K562 (cell line): ENCODE measurements at regions not wholly inside any gene's neighbourhood (a gene's known extent, or its start where the extent isn't known, plus 50 kb on each side); places are given as distances from the start of the nearest gene placed in this dataset.
"Not testable (repeated sequence)": the region's sequence is repeated elsewhere in the genome, so short reads cannot be mapped to it uniquely, and the experiment has no call there.

Source experiments
- ATAC-seq: fragments of 200-7000 bp; cut with Tn5 transposase; 3 replicates; pipeline ENCODE4 v1.9.1; 2020; ENCODE audit warnings: moderate library complexity
- BruUV-seq: library from RNA; stranded (reverse); fragments of 400-500 nt; replicated peaks from 2 replicates; lab custom pipeline; 2021; lab: Mats Ljungman, UMichigan
- CTCF ChIA-PET: fragments of 300-600 bp; formaldehyde crosslinking; extraction: SDS; loops from one replicate; lab custom pipeline; 2021; ENCODE audit warnings: low intra/inter-chr PET ratio; lab: Yijun Ruan, JAX
- POLR2A ChIA-PET: fragments of 300-600, 350-650 bp; sonication (Branson Sonifier 250); formaldehyde crosslinking; extraction: SDS; loops from one replicate; lab custom pipeline; 2021; ENCODE audit warnings: antibody characterized with exemption, inconsistent platforms; lab: Yijun Ruan, JAX
- DNase-seq, 4 experiments: peaks; one replicate each; pipeline versions ENCODE4 v3.0.0 to v3.0.0-alpha.2; 2011 to 2018; ENCODE audit warnings: low spot score in 3 of 4, mixed read lengths in 3 of 4; ENCODE audit errors: extremely low read depth in 1 of 4
- FAIRE-seq: peaks from 2 replicates; lab custom pipeline; 2011; peaks lifted over from hg19 to GRCh38; lab: Jason Lieb, UNC
- H2AFZ ChIP-seq: 2 replicates; pipeline ENCODE4 v1.6.0; 2011; ENCODE audit warnings: low read depth, low read length, control low read depth, inconsistent platforms
- H3K27ac ChIP-seq: fragments of 200-600 bp; 3 replicates; pipeline ENCODE4 v1.8.0; 2011; ENCODE audit warnings: low read depth, mild to moderate bottlenecking, control low read depth, inconsistent platforms, low read length, moderate library complexity, mixed read lengths; ENCODE audit errors: extremely low read depth
- H3K27me3 ChIP-seq, 2 experiments: fragments of 300-600 bp in 1 of 2; 2 replicates in 1 of 2; 3 replicates in 1 of 2; pipeline versions ENCODE4 v1.6.0 to v1.8.0; 2011; ENCODE audit warnings: inconsistent platforms in 2 of 2, low read length in 2 of 2, mild to moderate bottlenecking in 1 of 2, mixed read lengths in 1 of 2, moderate library complexity in 1 of 2; ENCODE audit not compliant: control insufficient read depth in 2 of 2, insufficient read depth in 2 of 2
- H3K36me3 ChIP-seq: fragments of 300-600 bp; 3 replicates; pipeline ENCODE4 v1.8.0; 2011; ENCODE audit warnings: mild to moderate bottlenecking, low read length, inconsistent platforms; ENCODE audit not compliant: control insufficient read depth, insufficient read depth
- H3K4me1 ChIP-seq, 2 experiments: fragments of 200-600 bp in 1 of 2; replicated peaks in 1 of 2; 2 replicates in 1 of 2; 3 replicates in 1 of 2; pipeline versions ENCODE4 v1.5.1 to v1.8.0; 2011; ENCODE audit warnings: inconsistent platforms in 2 of 2, low read length in 2 of 2, mild to moderate bottlenecking in 1 of 2, mixed read lengths in 1 of 2, moderate library complexity in 1 of 2; ENCODE audit not compliant: control insufficient read depth in 2 of 2, insufficient read depth in 2 of 2
- H3K4me2 ChIP-seq: 2 replicates; pipeline ENCODE4 v1.6.1; 2011; ENCODE audit warnings: low read length, control low read depth, inconsistent platforms, mixed read lengths; ENCODE audit not compliant: insufficient read depth
- H3K4me3 ChIP-seq: fragments of 200-600 bp; sonication (generic), shearing (Covaris generic); 2 replicates; pipeline ENCODE4 v1.5.1; 2016; ENCODE audit warnings: control low read depth, inconsistent platforms
- H3K79me2 ChIP-seq: fragments of 200-600 bp; 3 replicates; pipeline ENCODE4 v1.8.0; 2011; ENCODE audit warnings: low read length, inconsistent platforms; ENCODE audit not compliant: control insufficient read depth, insufficient read depth
- H3K9ac ChIP-seq, 2 experiments: 2 replicates each; pipeline versions ENCODE4 v1.6.0 to v1.6.1; 2011; ENCODE audit warnings: low read depth in 2 of 2, low read length in 2 of 2, control low read depth in 1 of 2, inconsistent platforms in 1 of 2, mild to moderate bottlenecking in 1 of 2, mixed read lengths in 1 of 2; ENCODE audit not compliant: insufficient read depth in 1 of 2
- H3K9me1 ChIP-seq: one replicate; pipeline ENCODE4 v1.6.0; 2011; ENCODE audit warnings: inconsistent platforms, mild to moderate bottlenecking, low read length, moderate library complexity; ENCODE audit not compliant: control insufficient read depth, insufficient read depth
- H3K9me3 ChIP-seq: replicated peaks from 2 replicates; pipeline ENCODE4 v1.5.1; 2011; ENCODE audit warnings: low read depth, low read length, inconsistent platforms; ENCODE audit not compliant: control insufficient read depth, insufficient read depth
- H4K20me1 ChIP-seq: replicated peaks from 2 replicates; pipeline ENCODE4 v1.6.1; 2011; ENCODE audit warnings: low read length, inconsistent platforms, mixed read lengths; ENCODE audit not compliant: control insufficient read depth, insufficient read depth
- ARID1B ChIP-seq: fragments of 450-650 bp; IDR thresholded peaks from 2 replicates; pipeline ENCODE4 v1.6.1; 2016; ENCODE audit warnings: antibody characterized with exemption, mild to moderate bottlenecking, inconsistent platforms
- BCOR ChIP-seq: fragments of 450-650 bp; IDR thresholded peaks from 2 replicates; pipeline ENCODE4 v1.6.1; 2016
- CTBP1 ChIP-seq: fragments of 450-650 bp; IDR thresholded peaks from 2 replicates; pipeline ENCODE4 v1.6.1; 2016; ENCODE audit warnings: borderline replicate concordance
- DPF2 ChIP-seq: fragments of 450-650 bp; IDR thresholded peaks from 2 replicates; pipeline ENCODE4 v1.6.1; 2016
- EHMT2 ChIP-seq: fragments of 450-650 bp; IDR thresholded peaks from 2 replicates; pipeline ENCODE4 v1.6.1; 2018; ENCODE audit warnings: antibody characterized with exemption
- ETV6 ChIP-seq, 3 experiments: fragments of 150-350 bp in 1 of 3; sonication (generic) in 1 of 3; formaldehyde crosslinking in 1 of 3; IDR thresholded peaks; 2 replicates each; pipeline versions ENCODE4 v1.6.1 to v1.8.0; 2014 to 2022; ENCODE audit warnings: borderline replicate concordance in 2 of 3, low read depth in 2 of 3, antibody characterized with exemption in 1 of 3, low read length in 1 of 3, mild to moderate bottlenecking in 1 of 3, missing genetic modification reagents in 1 of 3
- HDAC1 ChIP-seq, 2 experiments: fragments of 450-650 bp; IDR thresholded peaks; 2 replicates each; pipeline ENCODE4 v1.6.1; 2016 to 2017; ENCODE audit warnings: inconsistent platforms in 1 of 2, mild to moderate bottlenecking in 1 of 2, moderate library complexity in 1 of 2
- MTA1 ChIP-seq: fragments of 450-650 bp; IDR thresholded peaks from 2 replicates; pipeline ENCODE4 v1.6.1; 2017; ENCODE audit warnings: borderline replicate concordance
- RAD21 ChIP-seq, 2 experiments: fragments of 250-450 bp in 1 of 2; fragments of 450-650 bp in 1 of 2; sonication (Bioruptor Pico) in 1 of 2; formaldehyde crosslinking in 1 of 2; IDR thresholded peaks in 1 of 2; conservative IDR thresholded peaks in 1 of 2; 2 replicates each; pipeline versions ENCODE4 v1.4.0 to v1.8.0; 2020 to 2022; ENCODE audit warnings: mild to moderate bottlenecking in 2 of 2, moderate library complexity in 1 of 2
- TOE1 ChIP-seq, 2 experiments: fragments of 450-650 bp in 1 of 2; sonication (generic) in 1 of 2; formaldehyde crosslinking in 1 of 2; IDR thresholded peaks; 2 replicates each; pipeline versions ENCODE4 v1.7.1 to v1.8.0; 2016 to 2022; ENCODE audit warnings: borderline replicate concordance in 2 of 2, mild to moderate bottlenecking in 2 of 2, antibody characterized with exemption in 1 of 2, inconsistent platforms in 1 of 2, low read depth in 1 of 2, missing genetic modification reagents in 1 of 2, moderate library complexity in 1 of 2
- ZEB2 ChIP-seq: fragments of 450-650 bp; IDR thresholded peaks from 2 replicates; pipeline ENCODE4 v1.6.1; 2016
- WGBS: fragments of 100-300 bp; shearing (Covaris generic); methylation state at CpG from one replicate; pipeline ENCODE4 v1.1.6; 2016; ENCODE audit warnings: low coverage, mixed read lengths; ENCODE audit not compliant: insufficient coverage; ENCODE audit errors: missing lambda C conversion rate; 5-methylcytosine and 5-hydroxymethylcytosine counted together
- in situ Hi-C: fragments of 300-500 bp; cut with MboI; formaldehyde crosslinking; loops from 4 replicates; pipeline ENCODE4 v1.15.0; 2018; ENCODE audit warnings: inconsistent platforms, mixed read lengths
- intact Hi-C: fragments of 100-400 bp; cut with micrococcal nuclease; formaldehyde crosslinking; loops from 2 replicates; pipeline ENCODE4 v1.14.2; 2022
- TF ChIP-seq, protein P1 (sequence below), 2 experiments: fragments of 450-650 bp; formaldehyde crosslinking in 1 of 2; IDR thresholded peaks; 2 replicates each; pipeline versions ENCODE4 v1.4.0 to v1.6.1; 2014 to 2020; ENCODE audit warnings: mild to moderate bottlenecking in 2 of 2, borderline replicate concordance in 1 of 2, low read depth in 1 of 2

DNA sequence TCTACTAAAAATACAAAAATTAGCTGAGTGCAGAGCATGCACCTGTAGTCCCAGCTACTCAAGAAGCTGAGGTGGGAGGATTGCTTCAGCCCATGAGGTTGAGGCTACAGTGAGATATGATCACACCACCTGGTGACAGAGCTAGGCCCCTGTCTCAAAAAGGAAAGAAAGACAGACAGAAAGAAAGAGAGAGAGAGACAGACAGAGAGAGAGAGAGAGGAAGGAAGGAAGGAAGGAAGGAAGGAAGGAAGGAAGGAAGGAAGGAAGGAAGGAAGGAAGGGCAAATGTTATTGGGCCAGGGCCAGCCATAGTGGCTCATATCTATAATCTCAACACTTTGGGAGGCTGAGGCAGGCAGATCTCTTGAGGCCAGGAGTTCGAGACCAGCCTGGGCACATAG lies 134.3 kb upstream of the JARID2 start:
- peaks cover 8 to 20% of the 10 kb centered on the region in 2 experiments for H3K4me1 ChIP-seq
- H3K27me3 ChIP-seq; H3K4me2 ChIP-seq; H3K9me1 ChIP-seq; H3K9ac ChIP-seq; DNase-seq; BruUV-seq; H3K9me3 ChIP-seq; H3K36me3 ChIP-seq; ATAC-seq; intact Hi-C loops; FAIRE-seq; H3K79me2 ChIP-seq; H3K4me3 ChIP-seq; CTCF ChIA-PET; H4K20me1 ChIP-seq; H3K27ac ChIP-seq; in situ Hi-C loops; TF ChIP-seq TOE1 (CRISPR knock-in tag; IDR thresholded peaks at IDR 0.05; ENCODE audit: borderline replicate concordance, low read depth); ETV6 (CRISPR knock-in tag; IDR thresholded peaks at IDR 0.05; ENCODE audit: borderline replicate concordance): not testable (repeated sequence)
- peak overlapping the region; percentile 41; the same call in 1 of the 2 replicates for H2AFZ ChIP-seq
- POLR2A ChIA-PET, result interaction anchor here (0.6 kb wide), 2 partner anchors 153 to 1075 kb away, joined by 3 read pairs; no protein-coding TSS in a partner anchor
- 38% methylated on average over 1 of the region's 1 CpG for WGBS
- peak in 1 of 2 experiments; percentile 54; a peak in 2 of 4 replicates for TF ChIP-seq HDAC1 (IDR thresholded peaks at IDR 0.05)
- peak; percentile 61 for TF ChIP-seq ARID1B
- peak in 1 of 2 experiments; percentile 28; a peak in 2 of 4 replicates for TF ChIP-seq RAD21 (CRISPR knock-in tag; conservative IDR thresholded peaks at IDR 0.05 in 1 of 2, IDR thresholded peaks at IDR 0.05 in 1 of 2)
- TF ChIP-seq, protein P1, sequence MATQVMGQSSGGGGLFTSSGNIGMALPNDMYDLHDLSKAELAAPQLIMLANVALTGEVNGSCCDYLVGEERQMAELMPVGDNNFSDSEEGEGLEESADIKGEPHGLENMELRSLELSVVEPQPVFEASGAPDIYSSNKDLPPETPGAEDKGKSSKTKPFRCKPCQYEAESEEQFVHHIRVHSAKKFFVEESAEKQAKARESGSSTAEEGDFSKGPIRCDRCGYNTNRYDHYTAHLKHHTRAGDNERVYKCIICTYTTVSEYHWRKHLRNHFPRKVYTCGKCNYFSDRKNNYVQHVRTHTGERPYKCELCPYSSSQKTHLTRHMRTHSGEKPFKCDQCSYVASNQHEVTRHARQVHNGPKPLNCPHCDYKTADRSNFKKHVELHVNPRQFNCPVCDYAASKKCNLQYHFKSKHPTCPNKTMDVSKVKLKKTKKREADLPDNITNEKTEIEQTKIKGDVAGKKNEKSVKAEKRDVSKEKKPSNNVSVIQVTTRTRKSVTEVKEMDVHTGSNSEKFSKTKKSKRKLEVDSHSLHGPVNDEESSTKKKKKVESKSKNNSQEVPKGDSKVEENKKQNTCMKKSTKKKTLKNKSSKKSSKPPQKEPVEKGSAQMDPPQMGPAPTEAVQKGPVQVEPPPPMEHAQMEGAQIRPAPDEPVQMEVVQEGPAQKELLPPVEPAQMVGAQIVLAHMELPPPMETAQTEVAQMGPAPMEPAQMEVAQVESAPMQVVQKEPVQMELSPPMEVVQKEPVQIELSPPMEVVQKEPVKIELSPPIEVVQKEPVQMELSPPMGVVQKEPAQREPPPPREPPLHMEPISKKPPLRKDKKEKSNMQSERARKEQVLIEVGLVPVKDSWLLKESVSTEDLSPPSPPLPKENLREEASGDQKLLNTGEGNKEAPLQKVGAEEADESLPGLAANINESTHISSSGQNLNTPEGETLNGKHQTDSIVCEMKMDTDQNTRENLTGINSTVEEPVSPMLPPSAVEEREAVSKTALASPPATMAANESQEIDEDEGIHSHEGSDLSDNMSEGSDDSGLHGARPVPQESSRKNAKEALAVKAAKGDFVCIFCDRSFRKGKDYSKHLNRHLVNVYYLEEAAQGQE (IDR thresholded peaks at IDR 0.05; ENCODE audit: borderline replicate concordance), result peak; percentile 9; the same call in 1 of the 2 replicates
- TF ChIP-seq, protein P1 (CRISPR knock-in tag; IDR thresholded peaks at IDR 0.05; ENCODE audit: low read depth), result not testable (repeated sequence)
- TF ChIP-seq DPF2, result peak; percentile 51; the same call in 1 of the 2 replicates
- TF ChIP-seq TOE1 (IDR thresholded peaks at IDR 0.05; ENCODE audit: borderline replicate concordance), result 0 out of 2 replicates have a peak, but pooled peaks have one; percentile 22
- TF ChIP-seq EHMT2, result 0 out of 2 replicates have a peak, but pooled peaks have one; percentile 48
- peak; percentile 20; the same call in 1 of the 2 replicates for TF ChIP-seq BCOR
- peak; percentile 39; the same call in 1 of the 2 replicates for TF ChIP-seq CTBP1
- peak; percentile 53; the same call in 1 of the 2 replicates for TF ChIP-seq ZEB2
- TF ChIP-seq ETV6 (IDR thresholded peaks at IDR 0.05; ENCODE audit: borderline replicate concordance in 1 of 2, low read depth in 2 of 2, low read length in 1 of 2), result peak in 1 of 2 experiments; percentile 38; a peak in 1 of 4 replicates
- TF ChIP-seq MTA1, result peak; percentile 56; the same call in 1 of the 2 replicates
